ENCODE measurements at regions not wholly inside any gene's neighbourhood (a gene's known extent, or its start where the extent isn't known, plus 50 kb on each side); places are given as distances from the start of the nearest gene placed in this dataset.

GRCh38 chr15:24819680-24820079, 135.1 kb upstream of the SNRPN start:
- TF ChIP-seq, protein P1, sequence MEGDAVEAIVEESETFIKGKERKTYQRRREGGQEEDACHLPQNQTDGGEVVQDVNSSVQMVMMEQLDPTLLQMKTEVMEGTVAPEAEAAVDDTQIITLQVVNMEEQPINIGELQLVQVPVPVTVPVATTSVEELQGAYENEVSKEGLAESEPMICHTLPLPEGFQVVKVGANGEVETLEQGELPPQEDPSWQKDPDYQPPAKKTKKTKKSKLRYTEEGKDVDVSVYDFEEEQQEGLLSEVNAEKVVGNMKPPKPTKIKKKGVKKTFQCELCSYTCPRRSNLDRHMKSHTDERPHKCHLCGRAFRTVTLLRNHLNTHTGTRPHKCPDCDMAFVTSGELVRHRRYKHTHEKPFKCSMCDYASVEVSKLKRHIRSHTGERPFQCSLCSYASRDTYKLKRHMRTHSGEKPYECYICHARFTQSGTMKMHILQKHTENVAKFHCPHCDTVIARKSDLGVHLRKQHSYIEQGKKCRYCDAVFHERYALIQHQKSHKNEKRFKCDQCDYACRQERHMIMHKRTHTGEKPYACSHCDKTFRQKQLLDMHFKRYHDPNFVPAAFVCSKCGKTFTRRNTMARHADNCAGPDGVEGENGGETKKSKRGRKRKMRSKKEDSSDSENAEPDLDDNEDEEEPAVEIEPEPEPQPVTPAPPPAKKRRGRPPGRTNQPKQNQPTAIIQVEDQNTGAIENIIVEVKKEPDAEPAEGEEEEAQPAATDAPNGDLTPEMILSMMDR (IDR thresholded peaks at IDR 0.05; ENCODE audit: insufficient read depth, low read length, poor library complexity, severe bottlenecking): no peak
- no peak for TF ChIP-seq EZH2phosphoT487 (conservative IDR thresholded peaks at IDR 0.05; ENCODE audit: low read length)

Measured in SU-DHL-6 (cell line).